Coronary artery (tissue), 2 donors: ENCODE measurements at regions not wholly inside any gene's neighbourhood (a gene's known extent, or its start where the extent isn't known, plus 50 kb on each side); places are given as distances from the start of the nearest gene placed in this dataset.

Experiments
- DNase-seq: peaks from one replicate; pipeline ENCODE4 v3.0.0-alpha.2; 2017; ENCODE audit warnings: low spot score
- H3K27ac ChIP-seq, 2 donors: fragments of 200-600 bp; sonication (generic); one replicate each; pipeline ENCODE4 v1.5.1; 2016 to 2019
- H3K4me3 ChIP-seq: fragments of 200-600 bp; sonication (generic); 2 replicates; pipeline ENCODE4 v1.5.1; 2016; ENCODE audit warnings: mild to moderate bottlenecking, moderate library complexity
- TF ChIP-seq, protein P1 (sequence below): fragments of 200-600 bp; sonication (generic); IDR thresholded peaks from one replicate; pipeline ENCODE4 v1.5.1; 2019; ENCODE audit warnings: antibody characterized with exemption

DNA sequence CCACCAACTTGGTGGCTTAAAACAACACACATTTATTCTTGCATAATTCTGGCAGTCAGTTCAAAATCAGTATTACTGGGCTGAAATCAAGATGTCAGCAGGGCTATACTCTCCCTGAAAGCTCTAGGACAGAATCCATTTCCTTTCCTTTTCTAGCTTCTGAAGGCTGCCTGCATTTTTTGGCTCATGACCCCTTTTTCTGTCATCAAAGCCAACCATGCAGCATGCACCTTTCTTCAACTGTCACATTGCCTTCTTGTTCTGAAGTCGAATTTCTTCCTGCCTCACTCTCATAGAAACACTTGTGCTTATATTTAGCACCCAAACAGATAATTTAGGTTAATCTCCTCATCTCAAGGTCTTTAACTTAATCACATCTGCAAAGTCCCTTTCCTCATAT lies 79.8 kb upstream of the PPP1R2C start:
- DNase-seq: no peak
- TF ChIP-seq, protein P1, sequence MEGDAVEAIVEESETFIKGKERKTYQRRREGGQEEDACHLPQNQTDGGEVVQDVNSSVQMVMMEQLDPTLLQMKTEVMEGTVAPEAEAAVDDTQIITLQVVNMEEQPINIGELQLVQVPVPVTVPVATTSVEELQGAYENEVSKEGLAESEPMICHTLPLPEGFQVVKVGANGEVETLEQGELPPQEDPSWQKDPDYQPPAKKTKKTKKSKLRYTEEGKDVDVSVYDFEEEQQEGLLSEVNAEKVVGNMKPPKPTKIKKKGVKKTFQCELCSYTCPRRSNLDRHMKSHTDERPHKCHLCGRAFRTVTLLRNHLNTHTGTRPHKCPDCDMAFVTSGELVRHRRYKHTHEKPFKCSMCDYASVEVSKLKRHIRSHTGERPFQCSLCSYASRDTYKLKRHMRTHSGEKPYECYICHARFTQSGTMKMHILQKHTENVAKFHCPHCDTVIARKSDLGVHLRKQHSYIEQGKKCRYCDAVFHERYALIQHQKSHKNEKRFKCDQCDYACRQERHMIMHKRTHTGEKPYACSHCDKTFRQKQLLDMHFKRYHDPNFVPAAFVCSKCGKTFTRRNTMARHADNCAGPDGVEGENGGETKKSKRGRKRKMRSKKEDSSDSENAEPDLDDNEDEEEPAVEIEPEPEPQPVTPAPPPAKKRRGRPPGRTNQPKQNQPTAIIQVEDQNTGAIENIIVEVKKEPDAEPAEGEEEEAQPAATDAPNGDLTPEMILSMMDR: no peak
- Histone ChIP-seq H3K4me3 (no peak overlapping the region), H3K27ac (no peak overlapping the region)

DNA sequence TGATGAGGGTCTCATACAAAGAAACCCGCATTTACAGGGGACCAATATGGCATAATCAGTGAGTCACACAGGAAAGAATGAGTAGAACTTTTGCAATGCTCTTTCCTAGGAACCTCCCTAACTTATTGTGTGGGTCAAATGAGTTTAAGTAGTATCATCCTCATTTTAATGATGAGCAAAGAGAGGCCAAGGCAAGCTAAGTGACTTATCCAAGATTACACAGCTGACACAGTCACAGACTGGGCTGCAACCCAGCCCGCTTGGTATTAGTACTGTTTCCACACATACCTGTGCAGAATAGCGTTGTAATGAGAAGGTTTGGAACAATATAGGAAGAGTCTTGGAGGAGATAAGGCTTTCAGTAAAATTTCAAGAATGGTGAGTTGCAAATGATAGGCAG lies 91.0 kb upstream of the PPP1R2C start:
- DNase-seq: no peak
- TF ChIP-seq, protein P1: no peak
- Histone ChIP-seq H3K27ac (no peak overlapping the region), H3K4me3 (no peak overlapping the region)

DNA sequence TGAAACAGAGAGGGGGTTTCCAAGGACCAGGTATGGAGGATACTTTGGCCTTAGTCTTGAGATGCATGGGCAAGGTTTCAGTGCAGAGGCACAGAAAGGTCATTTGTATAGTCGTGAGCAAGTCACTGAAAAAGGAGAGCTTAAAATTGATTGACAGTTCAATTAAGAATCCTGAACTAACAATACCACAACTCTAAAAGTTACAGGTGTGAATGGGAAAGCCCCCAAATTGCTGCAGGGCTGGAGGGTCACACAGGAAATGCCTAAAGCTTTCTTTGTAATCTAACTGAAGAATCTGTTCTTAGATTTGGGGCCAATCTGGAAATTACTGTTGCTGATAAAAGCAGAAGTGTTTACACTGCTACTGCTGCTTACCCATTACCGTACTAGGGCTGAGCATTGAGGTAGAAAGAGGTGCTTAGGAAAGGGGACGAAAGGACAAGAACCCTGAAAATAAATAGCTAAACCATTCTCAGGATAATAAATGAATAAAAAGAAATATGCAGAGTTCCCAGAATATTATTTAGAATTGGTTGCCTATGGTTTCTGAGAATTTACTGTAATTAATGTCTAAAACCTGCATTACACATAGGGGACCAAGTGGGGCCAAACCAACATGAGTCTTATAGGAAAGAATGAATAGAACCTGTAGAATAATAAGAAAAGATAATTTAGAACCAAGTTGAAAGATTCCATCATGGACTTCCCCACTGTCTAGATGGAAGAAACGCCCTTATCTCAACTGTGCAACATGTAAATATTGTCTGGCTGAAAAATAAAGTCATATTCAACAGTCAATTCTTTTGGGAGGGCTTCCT lies 91.9 kb upstream of the PPP1R2C start:
- no peak for DNase-seq
- Histone ChIP-seq H3K27ac (no peak overlapping the region), H3K4me3 (no peak overlapping the region)
- TF ChIP-seq, protein P1: no peak

DNA sequence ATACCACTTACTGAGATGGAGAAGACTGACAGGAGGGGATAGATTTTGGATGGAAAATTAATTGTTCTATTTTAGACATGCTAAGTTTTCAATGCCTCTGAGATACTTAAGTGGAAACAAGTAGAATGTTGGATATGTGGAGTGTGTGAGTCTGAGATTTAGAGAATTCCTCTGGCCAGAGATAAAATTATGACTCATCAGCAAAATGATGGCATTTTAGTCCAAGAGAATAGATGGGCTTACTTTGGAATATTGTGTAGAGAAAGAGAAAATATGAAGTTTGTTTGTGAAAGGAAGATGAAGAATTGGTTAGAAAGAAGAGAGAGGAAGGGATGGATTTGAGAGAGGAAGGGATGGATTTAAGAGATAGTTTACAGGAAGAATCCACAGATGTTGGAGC lies 108.6 kb upstream of the PPP1R2C start:
- no peak for DNase-seq
- Histone ChIP-seq H3K27ac (no peak overlapping the region), H3K4me3 (no peak overlapping the region)
- TF ChIP-seq, protein P1: no peak

DNA sequence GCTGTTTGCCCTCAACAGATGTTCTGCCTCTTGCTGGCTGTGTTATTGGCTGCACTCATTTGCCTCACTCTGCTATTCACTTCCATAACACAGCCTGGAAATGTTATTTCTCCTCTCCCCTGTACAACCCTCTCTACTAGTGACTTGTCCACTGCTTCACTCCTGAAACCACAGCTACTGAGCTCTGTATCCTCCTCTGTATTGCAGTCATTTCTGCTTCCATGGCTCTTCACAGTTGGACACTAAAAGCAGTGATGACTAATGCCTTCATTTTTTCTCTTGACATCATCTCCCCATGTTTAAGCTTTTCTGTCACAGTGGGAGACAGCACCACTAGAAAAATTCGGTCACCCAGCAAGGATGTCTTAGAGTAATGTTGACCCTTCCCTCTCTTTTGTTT lies 123.0 kb upstream of the PPP1R2C start:
- TF ChIP-seq, protein P1: no peak
- Histone ChIP-seq H3K27ac (no peak overlapping the region), H3K4me3 (no peak overlapping the region)
- DNase-seq: no peak

DNA sequence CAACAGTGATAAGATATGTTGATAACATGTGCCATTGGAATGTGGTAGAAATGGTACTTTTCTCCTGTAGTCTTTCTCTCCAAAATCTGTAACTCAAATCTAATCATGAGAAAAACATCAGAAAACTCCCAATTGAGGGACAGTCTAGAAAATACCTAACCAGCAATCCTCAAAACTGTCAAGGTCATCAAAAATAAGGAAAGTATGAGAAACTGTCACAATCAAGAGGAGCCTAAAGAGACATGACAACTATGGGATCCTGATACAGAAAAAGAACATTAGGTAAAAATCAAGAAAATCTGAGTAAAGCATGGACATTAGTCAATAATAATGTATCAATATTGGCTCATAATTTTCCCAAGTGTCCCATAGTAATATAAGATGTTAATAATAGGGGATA lies 124.5 kb upstream of the PPP1R2C start:
- no peak overlapping the region for H3K27ac ChIP-seq
- TF ChIP-seq, protein P1: no peak
- no peak for DNase-seq
- no peak overlapping the region for H3K4me3 ChIP-seq

DNA sequence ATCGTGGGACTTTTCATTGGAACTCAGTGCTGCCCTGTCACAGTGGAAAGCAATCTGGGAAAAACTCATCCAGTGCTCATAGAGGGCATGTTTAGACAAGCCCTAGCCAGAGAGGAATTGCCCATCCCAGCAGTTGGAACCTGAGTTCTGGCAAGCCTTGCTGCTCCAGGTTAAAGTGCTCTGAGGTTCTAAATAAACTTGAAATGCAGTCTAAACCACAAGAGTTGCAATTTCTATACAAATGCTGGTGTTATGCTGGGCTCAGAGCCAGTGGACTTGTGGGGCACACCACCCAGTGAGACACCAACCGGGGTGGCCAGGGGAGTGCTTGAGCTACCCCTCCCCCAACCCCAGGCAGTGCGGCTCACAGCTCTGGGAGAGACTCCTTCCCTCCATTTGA lies 142.8 kb upstream of the PPP1R2C start:
- TF ChIP-seq, protein P1: no peak
- no peak for DNase-seq
- Histone ChIP-seq H3K4me3 (no peak overlapping the region), H3K27ac (no peak overlapping the region)
